HK-2 (cell line): ENCODE measurements at regions not wholly inside any gene's neighbourhood (a gene's known extent, or its start where the extent isn't known, plus 50 kb on each side); places are given as distances from the start of the nearest gene placed in this dataset.
"Not testable (repeated sequence)": the region's sequence is repeated elsewhere in the genome, so short reads cannot be mapped to it uniquely, and the experiment has no call there.

Experiments
- DNase-seq: peaks from one replicate; pipeline ENCODE4 v3.0.0-alpha.2; 2018; ENCODE audit not compliant: unreplicated experiment

DNA sequence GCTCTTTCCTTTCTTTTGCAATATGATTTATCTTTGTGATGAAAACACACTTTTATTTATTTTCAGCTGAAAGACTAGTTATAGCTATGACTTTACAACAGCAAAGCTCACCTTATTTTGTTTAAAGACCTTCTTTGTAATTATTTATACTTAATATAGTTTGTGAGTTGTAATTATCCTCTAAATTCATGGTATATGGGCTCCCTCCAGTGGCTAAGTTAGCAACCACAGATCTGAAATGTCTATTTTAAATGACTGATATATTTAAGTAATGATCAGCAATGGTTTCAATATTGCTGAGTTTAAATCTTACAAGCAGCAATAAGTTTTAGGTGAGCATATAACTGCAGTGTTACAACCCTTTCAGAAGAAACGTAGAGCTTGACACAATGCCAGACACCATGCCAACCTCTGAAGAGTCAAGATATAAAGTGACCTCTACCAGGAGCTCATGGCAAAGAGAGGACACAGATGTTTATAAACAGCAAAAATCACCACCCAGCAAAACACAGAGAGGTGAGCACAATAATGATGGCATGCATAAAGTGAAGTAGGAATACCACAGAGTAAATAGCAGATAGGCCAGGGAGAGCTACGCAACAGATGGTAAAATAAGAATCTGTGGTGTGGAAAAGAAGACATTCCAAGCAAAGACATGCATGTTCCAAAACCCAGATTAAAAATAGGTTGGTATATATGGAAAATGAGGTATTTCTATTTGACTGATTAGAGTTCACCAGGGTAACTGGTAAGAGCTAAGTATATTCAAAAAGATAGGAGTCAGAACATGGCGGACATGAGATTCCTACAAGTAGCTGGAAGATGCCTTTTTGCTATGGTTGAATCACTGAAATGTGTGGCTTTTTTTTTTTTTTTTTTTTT, 143.7 kb upstream of the ZNF385D start:
- no peak for DNase-seq

DNA sequence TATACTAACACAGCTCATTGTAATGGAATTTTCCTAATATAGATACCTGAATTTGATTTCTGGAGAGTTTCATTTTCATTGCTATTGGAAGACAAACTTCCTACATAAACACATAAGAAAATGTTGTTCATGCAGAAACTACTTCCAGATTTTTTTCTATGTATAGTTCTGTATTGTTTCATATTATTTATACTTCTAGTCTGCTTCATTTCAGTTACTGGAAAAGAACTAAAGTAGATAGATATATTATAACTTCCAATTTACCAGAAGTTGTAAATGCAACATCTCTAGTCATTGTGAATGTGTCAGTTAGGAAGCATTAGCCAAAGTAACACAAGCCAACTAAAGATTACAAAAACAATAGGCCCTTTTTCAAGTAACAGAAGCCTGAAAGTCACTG, 147.3 kb upstream of the ZNF385D start:
- no peak for DNase-seq

DNA sequence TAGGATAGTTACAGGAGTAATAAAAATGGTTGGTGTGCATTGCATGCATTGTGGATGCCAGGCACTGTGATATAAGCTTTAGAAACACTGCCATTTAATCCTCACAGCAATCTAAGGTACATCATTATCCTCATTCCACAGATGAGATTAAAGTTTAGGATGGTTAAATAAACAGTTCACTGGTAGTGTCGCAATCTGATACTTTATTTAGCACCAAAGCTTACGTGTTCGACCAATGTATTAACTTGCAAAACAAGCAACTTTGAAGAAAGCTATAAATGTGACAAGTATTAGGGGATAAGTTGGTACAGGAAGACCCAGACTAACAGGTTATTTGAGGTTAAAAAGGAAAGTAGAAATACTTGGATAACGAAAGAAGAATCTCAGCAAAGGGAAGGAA, 150.5 kb upstream of the ZNF385D start:
- no peak for DNase-seq

DNA sequence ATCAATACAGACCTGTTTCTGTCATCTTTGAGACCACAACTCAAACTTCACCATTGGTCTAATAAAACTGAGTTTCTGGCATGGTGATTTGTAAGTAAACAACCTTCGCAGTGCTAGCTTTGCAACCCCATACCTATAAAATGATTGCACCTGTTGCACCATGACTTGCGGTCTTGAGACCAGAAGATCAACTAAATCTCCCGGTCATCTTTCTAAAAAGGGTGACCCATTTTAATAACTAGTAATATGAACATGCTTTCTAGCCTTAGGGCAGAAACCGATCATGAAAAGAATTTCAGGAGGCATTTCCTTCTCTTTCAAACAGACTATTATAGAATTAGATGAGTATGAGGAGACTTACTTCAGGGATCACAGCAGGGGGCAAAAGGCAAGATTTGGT, 151.9 kb upstream of the ZNF385D start:
- no peak for DNase-seq

DNA sequence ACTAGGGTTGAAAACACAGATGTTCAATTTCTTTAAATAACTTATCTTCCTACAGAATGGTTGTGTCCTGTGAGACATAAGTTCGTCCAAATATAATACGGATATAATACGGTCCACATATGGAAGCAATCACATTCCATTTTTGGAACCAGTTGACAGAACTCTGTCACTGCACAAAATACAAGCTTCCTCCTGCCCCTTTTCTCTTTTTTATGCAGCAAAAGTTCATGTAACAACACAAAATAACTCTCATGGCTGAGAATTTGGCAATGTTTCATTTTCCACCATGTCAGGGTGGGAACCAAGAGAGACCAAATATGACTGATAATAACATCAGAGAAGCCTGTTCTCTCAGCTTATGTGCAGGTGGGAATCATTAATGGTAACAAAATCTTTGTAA, 158.1 kb upstream of the ZNF385D start:
- DNase-seq = no peak

DNA sequence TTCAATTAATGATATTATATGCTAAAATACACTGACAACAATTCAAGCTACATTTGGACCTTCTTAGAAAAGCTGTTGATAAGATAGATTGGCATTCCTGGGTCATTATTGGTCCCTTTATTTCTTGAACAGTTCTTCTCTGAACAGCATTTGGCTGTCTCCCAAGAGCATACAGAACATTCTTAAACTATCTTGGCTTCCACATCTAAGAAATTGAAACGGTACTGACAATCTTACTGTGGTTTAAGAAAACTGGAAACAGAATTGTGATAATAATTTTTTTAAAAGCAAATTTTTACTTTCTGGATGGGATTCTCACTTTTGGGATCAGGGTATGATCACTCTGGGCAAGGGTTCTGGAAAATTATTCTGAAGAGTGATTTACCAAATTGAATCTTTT, 161.7 kb upstream of the ZNF385D start:
- no peak for DNase-seq

DNA sequence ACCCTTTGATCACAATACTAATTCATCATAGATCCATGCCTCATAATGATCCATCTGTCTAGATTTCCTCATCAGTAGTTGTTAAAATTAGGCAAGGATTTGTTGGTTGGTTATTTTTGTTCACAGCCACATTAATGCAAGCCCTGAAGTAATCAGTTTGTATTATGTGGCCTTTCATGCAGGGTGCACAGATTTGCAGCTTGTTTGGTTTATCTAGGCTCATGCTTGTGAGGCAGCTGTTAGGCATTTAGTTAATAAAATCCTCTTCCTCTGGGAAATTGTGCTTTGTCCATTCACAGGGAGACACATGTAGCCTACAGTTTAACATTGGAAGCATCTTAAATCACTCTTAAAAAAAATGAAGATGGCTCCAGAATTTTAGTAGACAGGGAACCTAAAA, 162.8 kb upstream of the ZNF385D start:
- DNase-seq = no peak

DNA sequence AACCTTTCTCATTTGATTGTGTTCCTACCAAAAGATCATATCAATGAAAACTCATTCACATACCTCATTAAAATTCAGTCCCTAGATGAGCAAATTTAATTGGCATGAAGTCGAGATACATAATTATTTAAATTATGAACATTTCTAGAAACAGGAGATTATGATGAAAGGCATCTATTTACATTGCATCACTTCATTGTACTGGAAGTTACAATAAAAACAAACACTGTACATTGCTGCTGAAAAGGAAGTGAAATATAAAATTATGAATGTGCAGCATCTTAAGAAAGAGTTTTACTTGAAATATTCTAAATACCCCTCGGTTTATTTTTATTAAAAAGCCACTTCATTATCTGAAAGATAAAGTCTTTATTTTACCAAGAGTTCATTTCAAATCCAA, 163.4 kb upstream of the ZNF385D start:
- DNase-seq = no peak

DNA sequence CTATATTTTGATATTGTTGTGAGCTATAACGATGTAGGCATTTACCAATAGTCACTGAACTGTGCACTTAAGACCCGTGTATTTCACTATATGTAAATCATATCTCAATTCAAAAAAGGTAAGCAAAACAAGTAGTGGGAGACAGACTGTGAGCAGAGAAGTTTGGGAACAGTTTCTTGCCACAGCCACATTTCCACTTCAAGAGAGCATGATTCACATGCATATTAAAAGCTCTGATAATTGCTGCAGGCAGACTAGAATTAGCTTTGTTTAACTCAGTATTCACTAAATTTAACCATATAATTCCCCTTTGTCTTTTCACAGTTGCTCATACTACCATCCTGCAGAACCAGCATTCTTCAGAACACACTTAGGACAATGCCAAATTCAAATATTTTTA, 168.4 kb upstream of the ZNF385D start:
- no peak for DNase-seq

DNA sequence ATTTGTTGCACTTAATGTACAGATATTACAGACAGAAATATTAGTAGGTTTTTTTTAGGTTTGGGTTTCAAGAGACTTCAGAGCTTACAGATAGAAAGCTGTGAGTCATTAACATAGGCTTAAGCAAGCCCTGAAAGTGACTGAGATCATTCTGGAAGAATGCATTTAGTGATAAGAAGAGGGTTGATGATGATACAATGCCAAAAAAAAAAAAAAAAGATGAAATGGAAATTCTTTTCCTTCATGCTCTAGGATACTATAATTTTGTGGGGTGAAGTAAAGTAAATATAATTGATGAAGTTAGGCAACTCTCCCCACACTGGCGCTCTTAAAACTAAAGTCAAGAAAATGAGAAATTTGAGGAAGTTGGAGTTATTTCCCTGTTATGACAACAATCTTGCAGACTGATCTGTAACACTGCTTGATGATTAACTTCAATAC, 169.4 kb upstream of the ZNF385D start:
- DNase-seq = no peak

DNA sequence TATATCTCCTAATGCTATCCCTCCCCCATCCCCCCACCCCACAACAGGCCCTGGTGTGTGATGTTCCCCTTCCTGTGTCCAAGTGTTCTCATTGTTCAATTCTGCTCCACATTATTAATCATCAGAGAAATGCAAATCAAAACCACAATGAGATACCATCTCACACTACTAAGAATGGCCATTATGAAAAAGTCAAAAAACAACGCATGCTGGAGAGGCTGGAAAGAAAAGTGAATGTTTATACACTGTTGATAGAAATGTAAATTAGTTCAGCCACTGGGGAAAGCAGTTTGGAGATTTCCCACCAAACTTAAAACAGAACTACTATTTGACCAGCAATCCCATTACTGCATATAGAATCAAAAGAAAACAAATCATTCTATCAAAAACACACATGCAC, 172.1 kb upstream of the ZNF385D start:
- DNase-seq = not testable (repeated sequence)

DNA sequence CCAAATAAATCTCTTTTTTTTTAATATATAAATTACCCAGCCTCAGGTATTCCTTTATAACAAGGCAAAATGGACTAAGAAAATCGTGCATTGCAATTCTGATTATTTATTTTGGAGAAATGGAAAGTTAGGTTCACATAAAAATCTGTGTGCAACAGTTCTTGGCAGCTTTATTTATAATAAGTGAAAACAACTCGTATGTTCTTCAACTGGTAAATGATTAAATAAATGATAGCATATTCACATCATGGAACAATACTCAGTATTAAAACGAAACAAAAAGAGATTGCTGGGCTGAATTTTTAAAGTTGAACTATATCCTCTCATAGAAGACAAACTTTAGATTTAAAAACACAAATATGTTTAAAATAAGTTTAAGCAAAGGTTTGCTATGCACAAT, 176.3 kb upstream of the ZNF385D start:
- DNase-seq = no peak

DNA sequence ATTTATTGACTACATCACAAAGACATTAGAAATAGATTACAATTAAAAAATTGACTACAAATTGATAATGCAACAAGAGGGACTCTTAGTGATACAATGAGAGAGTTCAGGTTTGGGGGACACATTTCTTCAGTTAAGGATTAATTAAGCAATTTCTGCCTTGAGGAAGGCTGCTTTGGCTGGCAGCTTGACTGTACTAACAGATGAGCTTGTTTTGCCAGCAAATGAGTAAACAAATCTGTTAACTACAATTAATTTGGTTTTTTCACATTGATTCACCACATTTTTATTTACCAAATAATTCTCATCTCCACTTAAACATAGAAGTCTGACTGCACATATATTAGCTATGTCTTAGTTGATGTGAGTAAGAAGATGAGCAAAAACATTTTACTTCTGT, 183.6 kb upstream of the ZNF385D start:
- DNase-seq = no peak

DNA sequence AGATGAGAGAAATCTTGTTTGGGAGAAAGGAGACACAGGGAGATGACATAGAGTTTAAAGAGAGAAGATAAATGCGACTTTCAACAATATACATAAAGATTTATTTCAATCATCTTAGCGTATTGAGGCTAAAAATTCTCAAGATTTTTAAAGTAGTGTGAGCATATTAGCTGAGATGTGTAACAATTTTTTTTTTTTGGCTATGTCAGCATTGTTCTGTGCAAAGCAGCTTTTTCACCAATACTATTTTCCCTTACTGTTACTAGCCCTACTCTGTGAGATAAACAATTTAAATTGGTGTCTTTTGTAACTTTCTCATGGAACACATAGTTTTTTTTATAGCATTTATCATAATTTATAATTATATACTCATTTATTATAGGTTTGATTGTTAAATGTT, 185.2 kb upstream of the ZNF385D start:
- no peak for DNase-seq

DNA sequence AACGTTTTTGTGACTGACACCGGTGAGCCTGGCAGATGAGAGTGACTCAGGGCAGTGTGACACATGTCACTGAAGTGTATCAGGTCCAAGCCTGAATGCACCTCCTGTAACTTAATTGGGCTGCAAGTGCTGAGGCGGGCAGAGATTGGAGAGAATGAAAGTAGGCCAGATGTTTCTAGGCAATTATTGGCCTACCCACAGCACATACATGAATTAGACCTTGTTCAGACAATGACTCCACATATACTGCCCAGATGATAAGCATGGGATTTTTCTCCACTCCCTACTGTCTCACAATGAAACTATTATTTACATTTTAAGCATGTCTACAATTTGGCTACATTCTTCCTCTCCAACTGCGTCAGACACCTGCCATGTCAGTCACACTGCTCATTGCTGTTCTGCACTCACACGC, 187.3 kb upstream of the ZNF385D start:
- no peak for DNase-seq

DNA sequence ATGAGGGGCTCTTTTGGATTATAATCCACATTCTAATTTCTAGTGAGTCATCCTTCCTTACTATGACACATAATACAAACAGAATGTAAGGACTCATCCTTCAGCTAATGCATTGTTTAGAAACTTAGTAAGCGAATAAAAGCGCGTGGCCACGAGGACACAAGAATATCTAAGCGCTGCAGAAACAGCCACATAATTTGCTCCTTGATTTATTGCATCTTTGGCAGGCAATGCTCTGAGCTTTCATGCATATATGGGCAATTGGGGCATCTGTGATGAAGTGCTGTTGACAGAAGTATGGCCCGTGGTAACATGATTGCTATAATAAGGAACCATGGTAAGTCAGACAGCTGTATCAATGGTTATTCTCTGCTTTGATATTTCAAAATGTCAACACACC, 191.3 kb upstream of the ZNF385D start:
- DNase-seq = no peak

DNA sequence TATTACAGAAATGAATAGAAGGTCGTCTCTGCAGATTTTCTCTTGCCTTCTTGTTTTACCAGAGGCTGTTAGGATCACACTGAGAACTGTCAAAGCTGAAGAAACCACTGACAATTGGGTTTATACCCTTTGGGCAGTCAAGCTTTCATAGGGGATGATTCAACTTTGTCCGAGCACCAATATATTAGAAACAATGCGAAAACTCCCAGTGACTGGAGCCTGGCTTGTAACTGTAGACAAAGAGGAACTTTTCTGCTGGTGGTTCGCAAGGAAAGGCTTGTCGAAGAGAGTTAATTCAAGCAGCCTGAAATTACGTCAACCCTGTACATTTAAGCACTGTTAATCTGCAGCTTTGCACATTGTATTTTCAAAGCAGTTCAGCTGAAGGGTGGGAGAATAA, 193.2 kb upstream of the ZNF385D start:
- no peak for DNase-seq

DNA sequence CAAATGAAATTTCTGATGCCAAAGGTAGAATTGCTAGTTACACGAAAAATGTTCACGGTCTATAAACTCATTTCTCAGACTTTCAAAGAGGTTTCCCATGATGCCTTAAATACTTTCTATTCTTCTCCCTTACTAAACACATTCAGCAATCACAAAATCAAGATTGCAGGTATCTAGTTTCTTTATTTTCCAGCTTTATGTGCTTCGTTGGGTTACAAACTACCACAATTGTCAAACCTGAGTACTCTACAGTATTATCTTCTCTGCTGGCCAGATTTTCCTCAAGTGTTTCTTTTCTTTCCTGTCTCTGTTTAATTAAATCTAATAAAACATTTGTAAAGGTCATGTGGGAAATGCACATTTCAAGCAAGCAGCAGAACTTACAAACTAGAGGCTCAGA, 201.8 kb upstream of the ZNF385D start:
- DNase-seq = no peak

DNA sequence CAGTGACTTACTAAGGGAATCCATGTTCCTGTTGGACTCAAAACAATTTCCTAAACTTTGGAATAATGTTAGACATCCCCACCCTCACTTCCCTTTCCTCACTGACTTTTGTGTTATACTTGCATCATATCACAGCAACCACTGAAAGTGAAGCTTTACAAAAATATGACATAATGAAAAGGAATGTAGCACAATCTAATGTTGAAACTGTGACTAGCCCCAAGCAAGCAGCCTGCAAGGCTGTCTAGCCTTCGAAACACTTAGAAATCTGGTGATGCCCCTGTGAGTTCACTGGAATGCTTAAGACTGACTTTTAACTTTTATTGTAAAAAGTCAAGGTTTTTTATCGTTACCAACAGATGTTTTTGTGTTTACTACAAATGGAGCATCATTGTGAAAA, 203.7 kb upstream of the ZNF385D start:
- DNase-seq = no peak

DNA sequence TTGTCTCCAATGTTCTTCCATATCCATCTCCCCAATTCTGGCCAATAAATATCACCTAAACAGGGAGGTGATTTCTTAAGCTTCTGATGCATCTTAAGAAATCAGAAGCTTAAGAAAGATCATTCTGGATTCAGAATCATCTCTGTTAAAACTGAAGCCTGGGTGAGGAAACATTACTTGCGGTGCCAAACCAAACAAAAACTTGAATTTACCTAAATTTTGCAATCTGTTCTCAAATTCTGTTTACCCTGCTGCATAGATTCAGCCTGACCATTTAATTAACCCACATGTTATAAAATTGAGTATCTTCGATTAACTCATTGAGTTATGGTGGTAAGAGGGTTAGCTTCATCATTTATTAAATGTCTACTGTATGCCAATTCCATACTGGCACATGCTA, 204.4 kb upstream of the ZNF385D start:
- DNase-seq = no peak

DNA sequence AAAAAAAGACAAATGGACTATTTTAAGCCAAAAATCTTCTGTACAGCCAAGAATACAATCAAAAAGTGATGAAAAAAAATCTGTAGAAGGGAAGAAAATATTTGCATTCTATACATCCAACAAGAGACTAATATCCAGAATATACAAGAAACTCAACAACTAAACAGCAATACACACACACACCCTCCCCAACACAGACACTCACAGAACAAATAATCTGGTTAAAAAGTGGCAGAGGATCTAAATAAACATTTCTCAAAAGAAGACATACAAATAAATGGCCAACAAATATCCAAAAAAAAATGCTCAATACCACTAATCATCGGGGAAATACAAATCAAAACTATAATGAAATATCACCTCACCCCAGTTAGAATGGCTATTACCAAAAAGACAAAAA, 209.0 kb upstream of the ZNF385D start:
- DNase-seq = no peak

DNA sequence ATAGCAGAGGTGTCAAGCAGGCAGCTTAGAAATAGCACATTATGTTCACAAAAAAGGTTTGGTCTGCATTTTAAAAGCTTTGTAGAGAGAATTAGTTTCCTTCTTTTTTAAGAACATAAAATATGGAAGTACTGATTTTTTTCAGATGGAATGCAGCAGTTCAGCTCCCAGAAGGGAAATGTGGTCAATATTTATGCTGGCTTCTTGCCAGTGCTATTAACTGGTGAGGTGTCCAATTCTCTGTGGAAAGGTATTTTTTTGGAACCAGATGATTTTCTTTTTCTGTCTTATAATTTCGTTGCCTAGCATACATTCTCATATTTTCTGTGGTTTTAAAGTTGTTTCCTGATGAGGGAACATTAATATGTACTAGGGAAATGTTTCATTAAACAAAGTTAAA, 211.4 kb upstream of the ZNF385D start:
- no peak for DNase-seq

DNA sequence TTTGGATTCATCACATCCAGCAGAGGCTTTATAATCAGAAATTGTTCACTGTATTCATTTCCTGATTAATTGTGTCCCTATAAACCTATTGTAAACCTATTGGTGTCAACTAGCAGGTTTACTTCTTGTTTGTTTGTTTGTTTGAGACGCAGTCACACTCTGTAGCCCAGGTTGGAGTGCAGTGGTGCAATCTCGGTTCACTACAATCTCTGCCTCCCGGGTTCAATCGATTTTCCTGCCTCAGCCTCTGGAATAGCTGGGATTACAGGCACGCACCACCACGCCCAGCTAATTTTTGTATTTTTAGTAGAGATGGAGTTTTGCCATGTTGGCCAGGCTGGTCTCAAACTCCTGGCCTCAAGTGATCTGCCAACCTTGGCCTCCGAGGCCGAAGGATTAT, 215.4 kb upstream of the ZNF385D start:
- DNase-seq = not testable (repeated sequence)

DNA sequence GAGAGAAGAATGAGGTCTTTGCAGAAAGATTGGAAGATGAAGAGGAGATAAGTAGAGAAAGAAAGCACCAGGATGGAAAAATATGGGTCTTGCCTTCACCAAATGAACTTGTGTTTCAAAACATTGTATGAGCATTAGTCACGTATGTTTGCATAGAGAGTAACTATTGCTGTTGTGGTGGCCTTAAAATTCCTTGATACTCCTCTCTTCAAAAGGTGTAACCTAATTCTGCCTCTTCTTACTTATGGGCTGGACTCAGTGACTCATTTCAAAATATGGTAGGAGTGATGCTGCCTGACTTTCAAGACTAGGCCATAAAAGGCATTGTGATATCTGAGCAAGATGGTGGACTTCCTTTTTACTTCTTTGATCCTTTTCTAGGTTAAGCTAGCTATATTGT, 228.7 kb upstream of the ZNF385D start:
- no peak for DNase-seq
